Fibroblast of villous mesenchyme (primary cell): ENCODE measurements at regions not wholly inside any gene's neighbourhood (a gene's known extent, or its start where the extent isn't known, plus 50 kb on each side); places are given as distances from the start of the nearest gene placed in this dataset.
A peak's percentile ranks its signal among the peaks of the same experiment; 100 is the strongest.

Source experiments
- DNase-seq: peaks from one replicate; pipeline ENCODE4 v3.0.0-alpha.2; 2010; ENCODE audit warnings: low read depth
- H3K4me3 ChIP-seq: 2 replicates; pipeline ENCODE4 v1.5.1; 2011; ENCODE audit warnings: low read depth, mild to moderate bottlenecking, low read length
- CTCF ChIP-seq: IDR thresholded peaks from 2 replicates; pipeline ENCODE4 v1.5.1; 2012; ENCODE audit warnings: low read depth, mild to moderate bottlenecking, low read length; ENCODE audit not compliant: insufficient read depth

- no peak for TF ChIP-seq CTCF
- no peak for DNase-seq
Measured at GRCh38 chr3:4053975-4054374, 249.2 kb upstream of the SETMAR start.

DNA sequence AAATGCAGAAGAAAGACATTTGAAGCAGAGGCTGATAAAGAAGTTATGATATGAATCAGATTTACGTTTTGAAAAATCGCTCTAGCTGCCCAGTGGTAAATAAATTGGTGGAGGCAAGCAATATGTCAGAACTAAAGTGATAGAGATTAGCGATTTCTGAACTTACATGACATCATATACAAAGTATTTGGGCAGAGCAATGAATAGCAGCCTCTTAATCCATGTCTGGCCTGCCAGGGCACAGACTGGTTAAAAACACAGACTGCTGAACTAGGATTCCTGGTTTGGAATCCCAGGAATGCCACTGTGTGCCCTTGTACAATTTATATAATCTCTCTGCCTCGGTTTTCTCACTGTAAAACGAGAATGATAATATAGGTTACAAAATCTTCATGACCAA, 243.1 kb upstream of the SETMAR start:
- H3K4me3 ChIP-seq: no peak overlapping the region
- peak; percentile 2 for DNase-seq
- TF ChIP-seq CTCF: no peak

More at GRCh38 chr3:4053975-4054374, 249.2 kb upstream of the SETMAR start:
- no peak overlapping the region for H3K4me3 ChIP-seq

DNA sequence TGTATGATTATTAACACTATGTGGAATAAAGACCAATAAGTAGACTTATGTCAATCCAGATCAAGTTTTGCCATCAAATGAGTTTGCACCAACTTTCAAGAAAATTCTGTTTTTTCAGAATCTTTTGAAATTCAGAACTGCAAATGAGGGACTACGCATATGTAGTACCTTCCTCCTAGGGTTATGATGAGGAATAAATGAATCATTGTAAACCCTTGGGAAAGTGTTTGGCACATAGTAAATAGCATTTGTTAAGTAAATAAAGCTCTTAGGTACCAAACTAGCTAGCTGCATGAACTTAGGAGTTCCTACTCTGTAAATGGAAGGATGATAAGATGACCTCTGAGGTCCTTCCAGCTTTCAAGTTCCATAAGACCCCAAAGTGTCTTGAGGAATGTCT, 242.6 kb upstream of the SETMAR start:
- TF ChIP-seq CTCF: no peak
- no peak for DNase-seq
- no peak overlapping the region for H3K4me3 ChIP-seq

DNA sequence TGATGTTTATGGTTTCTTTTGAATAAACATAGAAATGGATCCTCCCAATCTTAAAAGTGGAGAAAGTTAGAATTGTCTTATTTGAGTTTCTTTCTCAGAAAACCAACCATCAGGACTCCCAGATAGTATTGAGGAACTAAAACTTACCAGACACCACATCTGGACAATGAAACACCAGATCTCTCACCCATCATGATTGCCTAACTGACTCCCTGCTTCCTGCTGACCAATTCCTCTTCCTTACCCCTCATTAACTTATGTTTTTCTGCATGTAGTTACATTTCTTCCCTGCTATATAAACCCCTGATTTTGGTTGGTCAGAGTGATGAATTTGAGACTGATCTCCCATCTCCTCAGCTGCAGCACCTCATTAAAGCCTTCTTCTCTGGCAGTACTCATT, 242.0 kb upstream of the SETMAR start:
- no peak overlapping the region for H3K4me3 ChIP-seq
- no peak for DNase-seq
- TF ChIP-seq CTCF: no peak

DNA sequence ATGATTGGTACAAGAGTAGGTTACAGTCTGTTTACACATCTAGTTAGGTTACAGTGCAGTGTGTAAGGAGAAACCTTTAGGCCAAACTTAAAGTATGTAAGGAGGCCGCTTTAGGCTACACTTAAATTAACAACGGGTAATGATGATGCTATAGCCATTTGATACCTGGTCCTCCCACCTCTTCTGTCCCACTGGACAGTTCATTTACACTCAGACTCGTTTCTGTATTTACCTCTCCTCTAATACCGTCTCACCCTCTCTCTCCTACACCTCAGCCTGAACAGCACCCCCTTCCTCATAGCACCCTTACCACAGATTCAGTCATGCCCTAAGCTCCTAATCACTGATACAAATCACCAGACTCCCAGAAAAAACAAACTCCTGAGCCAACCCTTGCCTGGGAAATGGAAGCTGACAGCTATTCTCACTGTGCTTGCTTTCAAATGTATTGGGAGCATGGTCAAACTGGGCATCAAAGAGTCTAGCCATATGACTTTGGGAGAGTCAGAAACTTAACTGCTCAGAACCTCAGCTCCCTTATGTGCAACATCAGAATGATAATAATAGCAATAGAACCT, 241.3 kb upstream of the SETMAR start:
- TF ChIP-seq CTCF: no peak
- DNase-seq: no peak
- no peak overlapping the region for H3K4me3 ChIP-seq

DNA sequence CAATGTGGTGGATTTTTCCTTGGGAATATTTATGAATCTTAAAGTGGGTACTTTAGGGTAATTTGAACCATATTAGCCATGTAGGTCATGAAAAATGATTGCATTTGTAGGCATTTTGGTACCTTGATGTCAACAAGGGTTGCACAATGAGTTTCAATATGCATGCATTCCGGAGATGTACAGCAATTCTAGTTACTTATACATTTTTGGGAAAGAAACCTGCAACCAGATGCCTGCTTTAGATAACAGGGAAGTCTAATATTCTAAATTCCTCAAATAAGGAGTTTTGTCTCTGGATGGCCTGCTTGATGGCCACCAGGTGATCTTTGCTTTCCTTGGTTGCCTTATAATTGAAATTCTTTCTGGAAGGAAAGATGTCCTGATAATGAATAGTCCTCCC, 240.5 kb upstream of the SETMAR start:
- no peak for DNase-seq
- no peak for TF ChIP-seq CTCF
- no peak overlapping the region for H3K4me3 ChIP-seq

GRCh38 chr3:4063916-4064574, 239.1 kb upstream of the SETMAR start:
- DNase-seq: no peak
- no peak overlapping the region for H3K4me3 ChIP-seq
- TF ChIP-seq CTCF: no peak
